ENCODE measurements at regions not wholly inside any gene's neighbourhood (a gene's known extent, or its start where the extent isn't known, plus 50 kb on each side); places are given as distances from the start of the nearest gene placed in this dataset.
A peak's percentile ranks its signal among the peaks of the same experiment; 100 is the strongest.

DNA sequence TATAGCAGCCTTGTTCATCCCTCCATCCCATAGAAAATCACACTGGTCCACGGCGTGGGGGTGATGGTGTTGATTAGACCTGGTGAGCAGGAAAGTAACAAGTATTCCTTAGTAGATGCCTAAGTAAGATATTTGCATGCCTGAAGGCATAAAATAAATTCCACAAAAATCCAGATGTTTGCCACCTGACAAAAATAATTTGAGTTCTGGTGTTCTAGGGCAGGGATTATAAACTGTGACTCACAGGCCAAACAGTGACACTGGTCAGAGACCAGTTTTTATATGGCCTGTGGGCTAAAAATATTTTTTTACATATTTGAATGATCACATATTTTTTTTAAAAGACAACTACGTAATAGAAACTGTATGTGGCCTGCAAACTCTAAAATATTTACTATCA lies 310.7 kb downstream of the RFC3 start:
- peak; percentile 17 for DNase-seq

DNA sequence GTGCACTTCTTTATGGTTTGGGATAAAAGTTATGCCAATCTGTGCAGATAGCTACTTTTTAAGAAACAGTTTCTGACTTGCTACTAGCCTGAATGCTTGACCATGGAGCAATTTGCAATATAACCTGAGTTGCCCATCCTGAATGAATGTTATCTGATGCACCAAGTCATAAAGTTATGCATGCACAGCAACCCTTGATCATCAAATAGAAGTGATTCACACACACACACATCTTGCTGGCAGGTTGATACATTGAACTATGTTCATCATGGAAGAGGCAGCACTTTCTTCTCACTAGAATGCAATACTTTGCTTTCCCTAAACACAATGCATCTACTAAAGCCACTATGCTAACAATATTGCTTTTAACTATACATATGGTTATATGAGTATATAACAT lies 311.5 kb downstream of the RFC3 start:
- no peak for DNase-seq

DNA sequence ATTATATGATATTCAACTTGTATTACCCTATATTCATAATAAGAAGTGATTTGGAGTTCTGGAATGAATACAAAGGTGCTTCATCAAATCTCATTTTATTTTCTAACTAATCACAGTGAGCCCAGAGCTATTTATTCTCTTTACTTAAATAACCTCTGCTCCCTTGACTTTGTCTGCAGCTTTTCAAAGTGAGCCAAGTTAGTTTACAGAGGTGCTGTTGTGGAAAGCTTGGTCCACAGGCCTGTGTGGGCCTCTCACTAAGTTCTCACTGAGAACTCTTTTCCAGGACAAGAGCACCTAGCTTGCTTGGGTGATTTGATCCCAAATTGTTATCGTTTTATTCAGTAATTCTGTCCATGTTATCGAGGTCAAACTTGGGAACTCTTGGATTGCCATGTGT lies 319.3 kb downstream of the RFC3 start:
- DNase-seq = no peak

DNA sequence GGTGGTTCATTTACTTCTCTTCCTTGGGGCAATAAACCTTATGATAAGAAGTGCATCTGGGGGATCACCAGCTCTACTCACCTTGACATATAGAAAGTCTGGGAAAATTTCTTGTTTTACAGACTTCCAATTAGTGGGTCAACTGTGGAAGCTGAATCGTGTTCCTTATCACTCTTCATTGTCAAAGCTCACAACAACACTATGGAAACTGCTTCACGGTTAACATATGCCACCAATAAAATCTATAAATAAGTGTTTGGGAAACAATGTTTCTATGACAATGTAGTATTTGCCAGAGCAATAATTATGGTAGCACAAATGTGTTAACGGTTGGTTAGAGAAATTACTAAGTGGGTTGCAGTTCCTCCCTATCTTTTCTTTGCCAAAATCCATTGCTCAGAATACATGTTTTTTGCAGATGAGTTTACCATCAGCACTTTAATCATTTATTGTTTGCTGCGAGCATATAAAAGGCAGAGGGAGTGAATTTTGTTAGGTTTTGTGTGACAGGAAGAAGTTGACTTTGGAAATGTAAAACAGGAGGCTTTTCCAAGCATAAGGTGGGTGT lies 321.8 kb downstream of the RFC3 start:
- no peak for DNase-seq

DNA sequence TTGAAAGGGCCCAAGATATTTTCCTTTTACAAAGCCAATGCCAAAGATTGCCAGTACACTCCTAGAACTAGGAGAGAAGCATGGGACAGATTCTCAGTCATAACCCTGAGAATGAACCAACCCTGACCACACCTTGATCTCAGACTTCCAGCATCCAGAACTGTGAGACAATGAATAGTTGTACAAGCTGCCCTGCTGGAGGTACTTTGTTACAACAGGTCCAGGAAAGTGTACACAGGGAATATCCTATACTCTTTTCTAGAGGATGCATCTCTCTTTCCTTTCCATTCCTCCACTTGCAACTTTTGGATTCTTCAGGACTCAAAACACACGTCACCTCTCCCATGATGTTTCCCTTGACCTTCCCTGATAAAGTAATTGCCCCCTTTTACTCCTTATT lies 325.7 kb downstream of the RFC3 start:
- no peak for DNase-seq

DNA sequence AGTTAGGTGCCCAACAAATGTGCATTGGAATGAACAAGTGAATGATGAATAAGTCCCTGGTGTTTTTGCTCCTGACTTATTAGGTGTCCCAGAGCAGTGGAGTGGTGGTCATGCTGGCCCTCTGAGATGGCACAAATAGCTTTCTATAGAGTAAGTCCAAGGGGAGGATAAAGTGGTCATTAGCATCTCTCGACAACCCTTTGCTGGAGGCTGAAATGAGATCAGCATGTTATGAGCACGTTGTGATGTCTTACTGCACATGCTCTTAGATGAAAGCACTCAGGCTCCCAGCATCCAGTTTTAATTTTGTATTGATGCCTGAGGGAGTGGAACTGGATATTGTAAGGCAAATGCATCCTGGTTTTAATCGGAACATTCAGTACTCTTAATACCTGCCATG lies 326.2 kb downstream of the RFC3 start:
- DNase-seq = no peak

DNA sequence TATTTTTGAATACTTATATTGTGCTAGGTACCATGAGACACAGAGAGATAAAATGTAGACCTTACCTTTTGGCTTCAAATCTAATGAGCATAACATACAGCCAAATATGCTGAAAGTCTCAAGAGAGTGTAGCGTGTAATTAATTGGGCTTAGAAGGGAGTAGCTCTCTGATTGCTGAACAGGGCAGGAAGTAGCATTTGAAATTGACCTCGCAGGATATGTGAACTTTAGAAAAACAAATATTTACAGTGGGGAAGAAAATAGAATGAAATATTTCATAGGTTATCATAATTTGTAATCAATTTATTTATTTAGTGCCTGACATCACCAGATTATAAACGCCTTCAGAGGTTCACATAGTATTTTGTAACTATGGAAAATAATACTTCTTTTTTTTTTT lies 327.1 kb downstream of the RFC3 start:
- DNase-seq = no peak

DNA sequence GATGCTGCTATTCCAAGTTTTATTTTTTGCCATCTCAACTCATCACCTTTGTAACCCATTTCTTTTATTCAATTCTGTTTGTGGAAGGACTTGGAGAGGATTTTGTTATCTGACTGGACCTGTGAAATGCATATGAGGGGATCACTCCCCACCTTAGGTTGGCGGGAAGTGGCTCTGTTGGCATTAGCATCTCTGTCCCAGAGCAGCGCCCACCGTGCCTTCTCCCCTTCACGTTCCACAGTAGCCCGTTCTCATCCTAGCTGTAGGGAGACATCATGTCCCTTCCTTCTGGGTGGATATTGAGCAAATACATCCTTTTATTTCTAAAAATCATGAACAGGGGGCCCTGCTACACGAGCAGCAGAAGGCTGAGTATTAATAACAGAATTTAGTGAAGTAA lies 330.4 kb downstream of the RFC3 start:
- no peak for DNase-seq

DNA sequence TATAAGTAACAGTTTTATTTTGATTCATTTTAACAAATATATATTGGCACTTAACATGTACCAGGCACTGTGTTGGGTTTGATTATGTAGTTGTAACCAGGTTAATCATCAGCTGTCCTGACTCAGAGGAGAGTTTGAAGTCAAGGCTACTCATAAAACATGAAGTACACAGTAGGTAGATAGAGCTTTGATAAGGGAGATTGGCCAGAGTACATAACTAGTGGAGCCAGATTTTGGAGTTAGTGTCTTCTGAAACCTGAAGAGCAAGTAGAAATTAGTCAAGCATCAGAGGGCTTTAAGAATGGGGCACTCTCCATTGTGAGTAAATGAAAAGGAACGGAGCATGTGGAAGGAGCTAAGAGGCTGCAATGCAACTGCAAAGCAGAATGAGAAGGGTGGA lies 333.9 kb downstream of the RFC3 start:
- no peak for DNase-seq

DNA sequence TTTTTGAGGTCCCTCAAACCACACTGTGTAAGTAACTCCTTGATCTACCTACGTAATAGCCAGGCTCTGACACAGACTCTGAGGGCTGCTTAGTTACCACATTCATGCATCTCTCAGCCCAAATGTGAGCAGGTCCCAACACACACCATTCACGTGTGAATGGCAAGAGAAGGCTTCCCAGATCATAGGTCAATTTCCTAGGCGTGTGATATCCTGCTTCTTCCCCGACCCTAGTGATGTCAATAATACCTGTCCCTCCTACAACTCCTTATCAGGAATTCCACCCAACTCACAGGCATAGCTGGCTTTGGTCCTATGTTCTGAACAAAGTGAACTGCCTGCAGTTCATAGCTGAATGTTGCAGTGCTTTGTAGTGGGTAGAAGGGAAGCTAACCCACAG lies 334.5 kb downstream of the RFC3 start:
- DNase-seq = no peak

DNA sequence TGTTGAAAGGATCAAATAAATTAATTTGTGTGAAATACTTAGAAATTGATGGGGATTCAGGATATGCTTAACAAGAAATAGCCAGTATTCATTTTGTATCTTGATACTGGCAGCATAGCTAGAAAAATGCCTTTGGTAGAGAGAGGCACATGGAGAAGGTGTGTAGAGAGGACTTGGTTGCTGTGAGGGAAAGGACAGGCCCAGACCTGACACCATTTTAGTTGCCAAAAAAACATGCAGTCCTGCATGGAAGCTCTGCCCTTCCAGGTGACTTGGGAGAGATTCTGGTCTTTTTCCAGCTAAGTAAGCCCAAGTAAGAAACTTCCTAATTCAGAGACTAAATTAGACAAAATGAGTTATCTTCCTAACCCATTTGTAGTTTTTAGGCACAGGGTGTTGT lies 335.0 kb downstream of the RFC3 start:
- DNase-seq = no peak

DNA sequence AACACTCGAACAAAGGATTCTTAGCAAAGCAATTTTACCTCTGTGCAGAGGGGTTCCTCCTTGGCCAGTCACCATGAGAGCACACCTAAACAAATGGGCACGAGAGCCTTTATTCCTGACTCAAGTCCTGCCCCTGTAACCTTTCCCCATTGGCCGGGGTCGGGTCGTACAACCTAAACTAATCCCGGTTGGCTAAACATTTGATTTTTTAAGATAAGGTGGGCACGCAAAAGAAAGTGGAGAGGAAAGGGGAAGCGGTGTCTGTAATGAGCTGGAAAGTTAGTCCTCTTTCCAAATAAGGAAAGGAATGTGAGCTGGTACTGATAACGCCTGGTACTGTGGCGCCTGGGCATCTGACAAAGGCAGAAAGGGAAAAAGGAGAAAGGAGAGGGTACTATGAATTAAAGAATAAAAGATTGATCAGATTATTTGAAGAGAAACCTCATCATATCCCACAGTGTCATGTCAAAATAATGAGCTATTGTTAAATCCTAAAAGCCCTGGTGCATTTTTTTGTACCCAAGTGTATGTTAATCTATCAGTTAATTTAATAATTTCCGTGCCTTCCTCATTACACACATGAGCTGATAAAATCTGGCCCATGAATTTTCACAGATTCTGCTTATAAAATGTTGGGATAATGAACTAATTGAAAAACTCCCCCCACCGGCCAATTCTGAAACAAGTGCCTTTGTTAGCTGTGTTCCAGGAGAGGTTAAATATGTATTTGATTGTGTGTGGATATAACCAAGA lies 335.7 kb downstream of the RFC3 start:
- DNase-seq = no peak

DNA sequence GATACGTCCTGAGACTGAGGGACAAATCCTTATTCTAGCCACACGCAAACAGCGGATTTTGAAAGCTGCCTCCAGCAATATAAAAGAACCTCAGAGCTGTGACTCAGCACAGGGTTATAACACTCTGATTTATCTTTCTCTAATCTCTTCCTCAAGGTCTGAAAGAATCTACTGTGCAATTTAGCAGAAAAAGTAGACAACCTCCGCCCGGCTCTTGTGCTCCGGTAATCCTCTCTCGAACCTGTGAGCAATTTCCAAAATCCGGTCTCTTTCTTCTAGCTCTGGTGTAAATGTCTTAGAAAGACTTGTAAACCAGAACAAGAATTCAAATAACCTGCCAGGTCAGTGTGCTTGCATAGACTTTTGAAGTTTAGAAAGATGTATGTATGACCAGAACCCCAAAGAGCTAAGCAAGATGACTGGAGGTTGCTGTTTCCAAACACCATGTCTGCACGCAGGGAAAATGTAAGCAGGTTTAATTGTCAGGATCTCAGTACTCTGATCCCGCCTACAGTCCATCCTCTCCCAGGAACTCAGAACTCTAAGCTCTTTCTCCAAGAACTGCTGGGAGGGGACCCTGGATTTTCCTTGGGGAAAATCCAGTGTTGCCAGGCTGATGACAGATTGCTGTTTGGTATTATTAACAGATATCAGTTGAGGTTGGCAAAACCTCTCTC lies 338.1 kb downstream of the RFC3 start:
- peak; percentile 57 for DNase-seq

DNA sequence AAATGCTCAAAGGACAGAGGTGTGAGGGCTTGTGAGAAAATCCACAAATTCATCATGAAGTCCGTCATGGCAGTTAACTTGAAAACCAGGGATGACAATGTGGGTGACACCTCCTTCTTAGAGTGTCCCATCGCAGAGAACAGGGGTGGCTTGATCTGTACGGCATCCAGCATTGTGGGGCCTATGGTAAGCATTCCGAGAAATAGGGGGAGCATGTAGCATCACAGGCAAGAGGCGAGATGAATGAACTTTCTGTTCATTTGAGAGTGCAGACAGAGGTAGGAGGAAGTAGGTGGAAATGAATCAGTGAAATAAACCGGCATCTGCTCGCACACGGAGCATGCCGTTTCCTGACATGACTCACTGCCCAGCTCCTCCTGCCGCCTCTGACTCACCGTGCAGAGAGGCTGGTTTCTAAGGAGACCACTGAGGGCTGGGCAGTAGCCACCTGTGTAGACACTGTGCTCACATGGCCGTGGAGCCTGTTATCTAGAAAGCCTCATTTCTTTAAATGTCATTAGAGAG lies 339.0 kb downstream of the RFC3 start:
- DNase-seq = peak; percentile 94

DNA sequence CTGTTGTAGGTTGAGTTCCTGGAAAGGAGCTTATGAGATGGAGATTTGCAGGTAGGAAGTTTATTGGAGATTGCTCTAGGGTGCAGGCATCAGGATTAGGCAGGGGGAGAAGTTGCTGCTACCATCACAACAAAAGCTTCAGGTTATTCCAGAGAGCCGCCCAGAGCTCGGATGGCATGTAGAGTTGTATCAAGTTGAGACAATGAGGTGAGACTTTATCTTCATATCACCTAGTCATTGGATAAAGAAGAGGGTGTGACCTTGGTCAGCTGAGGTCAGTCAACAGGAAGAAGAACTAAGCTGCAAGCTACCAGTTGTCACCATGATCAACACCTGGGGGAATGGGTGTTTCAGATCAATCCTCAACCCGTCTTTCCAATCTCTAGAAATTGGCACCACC lies 342.0 kb downstream of the RFC3 start:
- no peak for DNase-seq

DNA sequence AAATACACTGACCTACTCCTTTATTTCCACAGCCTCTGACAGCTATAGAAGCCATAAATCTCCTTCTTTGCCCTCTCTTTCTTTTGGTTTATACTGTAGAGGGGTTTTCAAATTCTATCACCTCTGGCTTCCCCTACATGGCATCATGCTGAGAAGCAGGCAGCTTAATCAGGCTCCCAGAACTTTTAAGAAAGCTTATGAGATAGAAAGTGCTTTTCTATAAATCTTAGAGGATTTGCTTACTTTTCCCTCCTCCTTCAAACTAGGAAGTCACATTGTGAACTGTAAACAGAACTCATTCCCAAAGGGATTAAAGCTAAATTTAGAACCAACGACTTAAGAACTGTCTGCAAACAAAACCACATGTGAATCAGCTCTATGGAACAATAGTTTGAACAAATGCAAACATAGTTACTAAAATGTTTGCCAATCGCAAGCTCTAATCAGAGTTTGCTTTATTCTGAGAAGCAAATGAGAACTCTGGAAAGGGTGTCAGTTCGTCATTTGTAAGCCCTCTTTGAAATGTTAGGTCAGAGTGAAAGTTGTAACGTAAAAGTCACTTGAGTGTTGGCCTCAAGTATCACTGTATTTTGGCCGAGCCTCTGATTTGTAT lies 344.1 kb downstream of the RFC3 start:
- DNase-seq = peak; percentile 72

DNA sequence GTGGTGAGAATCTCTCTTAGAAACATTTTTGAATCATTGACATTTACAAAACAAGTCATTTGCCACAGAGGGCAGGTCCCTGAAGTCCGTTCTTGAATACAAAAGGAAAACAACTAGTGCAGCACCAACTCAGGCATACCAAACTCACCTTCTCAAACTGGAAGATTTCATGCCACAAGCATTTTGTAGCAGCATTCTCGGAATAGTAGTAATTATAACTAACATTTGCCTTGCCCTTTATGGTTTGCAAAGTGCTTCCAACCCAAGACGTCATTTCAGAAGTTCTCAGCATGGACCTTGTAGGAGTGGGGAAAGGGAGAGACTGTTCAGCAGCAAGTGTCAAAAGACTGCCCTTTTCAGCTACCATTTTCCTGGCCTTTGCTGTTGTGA lies 344.6 kb downstream of the RFC3 start:
- peak; percentile 69 for DNase-seq

DNA sequence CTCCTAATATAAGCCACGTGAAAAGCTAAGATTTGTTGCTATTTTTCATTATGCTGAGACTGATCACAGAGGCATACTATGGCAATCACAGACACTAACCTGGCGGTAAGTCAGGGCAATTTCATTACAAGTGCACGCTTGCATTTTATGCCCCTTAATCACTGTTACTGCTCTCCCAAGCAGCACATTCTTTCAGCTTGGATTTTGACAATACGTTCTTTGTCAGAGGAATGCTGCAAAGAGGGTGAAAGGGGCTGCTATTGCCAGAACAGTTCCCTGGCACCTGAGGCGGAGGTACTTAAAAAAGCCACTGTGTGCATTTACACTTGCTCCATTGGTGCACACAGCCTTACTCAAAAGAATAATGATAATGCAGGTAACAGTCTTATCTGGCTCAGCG lies 346.6 kb downstream of the RFC3 start:
- DNase-seq = peak; percentile 21

DNA sequence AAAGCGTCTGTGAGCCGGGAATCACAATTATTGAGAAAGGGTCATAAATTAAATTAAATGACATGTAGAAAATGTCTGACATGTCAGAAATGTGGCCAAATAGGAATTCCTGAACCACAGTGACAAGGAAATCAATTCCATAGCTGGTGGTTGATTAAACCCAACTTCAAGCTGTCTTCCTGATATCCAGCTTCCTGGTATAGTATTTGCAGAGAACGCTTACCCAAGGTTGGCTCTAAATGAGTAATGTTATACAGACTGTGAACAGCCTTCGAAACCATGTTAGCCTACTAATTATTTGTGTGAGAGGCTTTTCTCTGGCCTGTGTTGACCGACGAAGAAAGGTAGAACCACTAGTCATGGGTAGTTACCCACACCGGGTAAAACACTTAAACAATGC lies 347.2 kb downstream of the RFC3 start:
- no peak for DNase-seq

DNA sequence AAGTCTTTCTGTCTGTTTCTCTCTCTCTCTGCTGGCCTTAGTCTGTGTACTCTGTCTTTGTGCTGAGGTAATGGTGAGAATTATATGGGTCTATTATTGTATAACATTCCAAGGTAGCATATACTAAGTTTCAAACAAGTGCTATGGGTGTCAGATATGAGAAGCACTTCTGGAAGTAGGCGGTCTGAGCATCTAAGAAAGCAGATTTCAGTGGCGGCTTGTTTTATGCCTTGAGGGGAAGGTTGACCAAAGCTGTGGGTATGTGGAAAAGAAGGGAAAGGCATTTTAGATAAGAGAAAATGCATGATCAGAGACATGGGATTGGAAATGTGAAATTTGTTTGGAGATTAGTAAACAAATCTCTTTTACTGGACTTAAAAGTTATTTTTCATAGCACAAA lies 348.5 kb downstream of the RFC3 start:
- no peak for DNase-seq

DNA sequence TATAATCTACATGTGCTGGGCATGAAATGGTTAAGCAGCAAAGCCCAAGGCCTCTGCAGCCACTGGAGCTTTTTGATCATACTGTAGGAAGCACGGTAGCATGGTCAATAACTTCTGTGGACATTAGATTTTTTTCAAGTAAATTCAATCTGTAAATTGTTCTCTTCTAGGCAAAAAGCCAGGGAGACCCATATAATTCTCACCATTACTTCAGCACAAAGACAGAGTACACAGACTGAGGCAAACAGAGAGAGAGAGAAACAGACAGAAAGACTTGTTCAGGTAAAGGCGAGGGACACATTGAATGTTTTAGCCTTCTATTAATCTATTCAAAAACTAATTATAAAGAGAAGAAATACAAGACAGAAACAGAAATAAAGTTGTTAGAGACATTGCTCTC lies 349.4 kb downstream of the RFC3 start:
- DNase-seq = no peak

DNA sequence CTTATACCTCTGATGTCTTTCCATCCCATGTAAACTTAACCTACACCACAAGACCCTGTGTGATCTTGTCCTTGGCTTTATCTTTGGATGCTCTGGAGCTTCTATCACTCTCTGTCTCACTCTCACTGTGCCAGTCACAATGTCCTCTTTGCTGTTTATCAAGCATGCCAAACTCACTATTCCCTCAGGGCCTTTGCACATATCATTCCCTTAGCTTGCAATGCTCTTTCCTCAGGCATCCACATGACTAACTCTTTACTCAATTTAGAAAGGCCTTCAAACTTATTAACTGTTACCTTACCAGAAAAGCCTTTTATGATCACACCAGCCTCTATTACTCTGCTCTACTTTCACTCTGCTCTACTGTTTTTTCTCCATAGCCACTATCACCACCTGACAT lies 354.1 kb downstream of the RFC3 start:
- DNase-seq = peak; percentile 11

DNA sequence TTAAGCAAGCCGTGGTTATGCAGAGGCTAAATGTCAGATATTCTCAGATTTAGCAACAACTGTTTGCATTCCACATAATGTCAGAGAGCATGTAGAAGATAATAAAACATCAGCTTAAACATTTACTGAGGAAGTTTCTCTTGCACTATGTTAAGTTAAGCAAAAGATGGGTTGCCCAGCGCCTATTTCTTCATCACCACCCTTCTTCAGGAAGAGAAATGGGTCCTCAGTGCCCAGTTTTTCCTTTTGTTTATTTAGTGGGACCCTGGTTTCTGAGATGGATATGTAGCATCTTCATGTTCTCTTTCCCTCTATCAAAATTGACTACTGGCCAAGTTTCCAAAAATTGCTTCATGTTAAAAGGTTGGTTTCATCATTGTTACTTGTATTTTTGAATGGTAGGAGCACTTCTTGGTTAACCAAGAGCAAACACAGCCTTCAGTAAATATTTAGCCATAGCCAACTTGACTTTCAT lies 356.8 kb downstream of the RFC3 start:
- DNase-seq = peak; percentile 78

DNA sequence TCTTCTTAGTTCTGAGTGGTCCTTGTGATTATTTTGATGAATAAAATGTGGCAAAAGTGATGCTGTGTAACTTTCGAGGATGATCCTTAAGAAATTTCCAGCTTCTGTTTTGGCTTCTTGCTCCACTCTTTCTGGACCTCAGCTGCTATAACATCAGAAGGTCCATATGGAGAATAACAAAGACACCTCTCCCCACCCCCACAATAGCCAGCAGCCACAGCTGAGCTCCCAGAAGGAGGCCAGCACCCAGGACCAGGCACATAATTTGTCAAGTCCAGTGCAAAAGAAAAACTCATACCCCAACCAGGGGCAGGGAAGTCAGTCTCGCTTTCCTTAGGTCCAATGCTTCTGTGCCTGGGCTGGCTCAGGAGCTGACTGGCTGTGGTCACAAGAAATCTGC lies 357.6 kb downstream of the RFC3 start:
- no peak for DNase-seq
